ENCODE measurements at regions not wholly inside any gene's neighbourhood (a gene's known extent, or its start where the extent isn't known, plus 50 kb on each side); places are given as distances from the start of the nearest gene placed in this dataset.
"Not testable (repeated sequence)": the region's sequence is repeated elsewhere in the genome, so short reads cannot be mapped to it uniquely, and the experiment has no call there.

DNA sequence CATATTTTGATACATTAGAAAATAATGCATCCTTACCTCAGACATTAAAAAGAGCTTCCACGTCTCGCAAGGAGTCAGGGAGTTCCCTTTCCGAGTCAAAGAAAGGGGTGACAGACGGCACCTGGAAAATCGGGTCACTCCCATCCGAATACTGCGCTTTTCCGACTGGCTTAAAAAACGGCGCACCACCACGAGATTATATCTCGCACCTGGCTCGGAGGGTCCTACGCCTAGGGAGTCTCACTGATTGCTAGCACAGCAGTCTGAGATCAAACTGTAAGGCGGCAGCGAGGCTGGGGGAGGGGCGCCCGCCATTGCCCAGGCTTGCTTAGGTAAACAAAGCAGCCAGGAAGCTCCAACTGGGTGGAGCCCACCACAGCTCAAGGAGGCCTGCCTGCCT is 776.3 kb downstream of the GRIK2 start:
- not testable (repeated sequence) for TF ChIP-seq RAD21 (IDR thresholded peaks at IDR 0.05; ENCODE audit: insufficient read depth, low read depth, low read length); ZNF24 (IDR thresholded peaks at IDR 0.05); GABPA (IDR thresholded peaks at IDR 0.05; ENCODE audit: low read depth); PKNOX1 (IDR thresholded peaks at IDR 0.05); POLR2A (IDR thresholded peaks at IDR 0.05; ENCODE audit: low read depth, low read length); PRDM15 (CRISPR knock-in tag; IDR thresholded peaks at IDR 0.05); SUZ12 (IDR thresholded peaks at IDR 0.05; ENCODE audit: unreplicated experiment); IKZF1 (conservative IDR thresholded peaks at IDR 0.05)
- TF ChIP-seq, protein P1, sequence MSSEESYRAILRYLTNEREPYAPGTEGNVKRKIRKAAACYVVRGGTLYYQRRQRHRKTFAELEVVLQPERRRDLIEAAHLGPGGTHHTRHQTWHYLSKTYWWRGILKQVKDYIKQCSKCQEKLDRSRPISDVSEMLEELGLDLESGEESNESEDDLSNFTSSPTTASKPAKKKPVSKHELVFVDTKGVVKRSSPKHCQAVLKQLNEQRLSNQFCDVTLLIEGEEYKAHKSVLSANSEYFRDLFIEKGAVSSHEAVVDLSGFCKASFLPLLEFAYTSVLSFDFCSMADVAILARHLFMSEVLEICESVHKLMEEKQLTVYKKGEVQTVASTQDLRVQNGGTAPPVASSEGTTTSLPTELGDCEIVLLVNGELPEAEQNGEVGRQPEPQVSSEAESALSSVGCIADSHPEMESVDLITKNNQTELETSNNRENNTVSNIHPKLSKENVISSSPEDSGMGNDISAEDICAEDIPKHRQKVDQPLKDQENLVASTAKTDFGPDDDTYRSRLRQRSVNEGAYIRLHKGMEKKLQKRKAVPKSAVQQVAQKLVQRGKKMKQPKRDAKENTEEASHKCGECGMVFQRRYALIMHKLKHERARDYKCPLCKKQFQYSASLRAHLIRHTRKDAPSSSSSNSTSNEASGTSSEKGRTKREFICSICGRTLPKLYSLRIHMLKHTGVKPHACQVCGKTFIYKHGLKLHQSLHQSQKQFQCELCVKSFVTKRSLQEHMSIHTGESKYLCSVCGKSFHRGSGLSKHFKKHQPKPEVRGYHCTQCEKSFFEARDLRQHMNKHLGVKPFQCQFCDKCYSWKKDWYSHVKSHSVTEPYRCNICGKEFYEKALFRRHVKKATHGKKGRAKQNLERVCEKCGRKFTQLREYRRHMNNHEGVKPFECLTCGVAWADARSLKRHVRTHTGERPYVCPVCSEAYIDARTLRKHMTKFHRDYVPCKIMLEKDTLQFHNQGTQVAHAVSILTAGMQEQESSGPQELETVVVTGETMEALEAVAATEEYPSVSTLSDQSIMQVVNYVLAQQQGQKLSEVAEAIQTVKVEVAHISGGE (CRISPR knock-in tag; IDR thresholded peaks at IDR 0.05) = not testable (repeated sequence)
- TF ChIP-seq, protein P2, sequence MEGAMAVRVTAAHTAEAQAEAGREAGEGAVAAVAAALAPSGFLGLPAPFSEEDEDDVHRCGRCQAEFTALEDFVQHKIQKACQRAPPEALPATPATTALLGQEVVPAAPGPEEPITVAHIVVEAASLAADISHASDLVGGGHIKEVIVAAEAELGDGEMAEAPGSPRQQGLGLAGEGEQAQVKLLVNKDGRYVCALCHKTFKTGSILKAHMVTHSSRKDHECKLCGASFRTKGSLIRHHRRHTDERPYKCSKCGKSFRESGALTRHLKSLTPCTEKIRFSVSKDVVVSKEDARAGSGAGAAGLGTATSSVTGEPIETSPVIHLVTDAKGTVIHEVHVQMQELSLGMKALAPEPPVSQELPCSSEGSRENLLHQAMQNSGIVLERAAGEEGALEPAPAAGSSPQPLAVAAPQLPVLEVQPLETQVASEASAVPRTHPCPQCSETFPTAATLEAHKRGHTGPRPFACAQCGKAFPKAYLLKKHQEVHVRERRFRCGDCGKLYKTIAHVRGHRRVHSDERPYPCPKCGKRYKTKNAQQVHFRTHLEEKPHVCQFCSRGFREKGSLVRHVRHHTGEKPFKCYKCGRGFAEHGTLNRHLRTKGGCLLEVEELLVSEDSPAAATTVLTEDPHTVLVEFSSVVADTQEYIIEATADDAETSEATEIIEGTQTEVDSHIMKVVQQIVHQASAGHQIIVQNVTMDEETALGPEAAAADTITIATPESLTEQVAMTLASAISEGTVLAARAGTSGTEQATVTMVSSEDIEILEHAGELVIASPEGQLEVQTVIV (IDR thresholded peaks at IDR 0.05; ENCODE audit: borderline replicate concordance, partially characterized antibody) = not testable (repeated sequence)
